H1 (cell line): ENCODE measurements at regions not wholly inside any gene's neighbourhood (a gene's known extent, or its start where the extent isn't known, plus 50 kb on each side); places are given as distances from the start of the nearest gene placed in this dataset.

Experiments used
- CTCF ChIA-PET: fragments of 300-600 bp; sonication (Branson Sonifier 250); formaldehyde crosslinking; loops from one replicate; lab custom pipeline; 2021; ENCODE audit not compliant: partially characterized antibody; lab: Charles Lee
- POLR2A ChIA-PET: fragments of 300-600 bp; sonication (Branson Sonifier 250); formaldehyde crosslinking; loops from one replicate; lab custom pipeline; 2021; ENCODE audit warnings: inconsistent platforms; ENCODE audit not compliant: partially characterized antibody; lab: Charles Lee
- DNase-seq, 2 experiments: peaks; one replicate each; pipeline versions ENCODE4 v3.0.0 to v3.0.0-alpha.2; 2010 to 2022; ENCODE audit warnings: low spot score in 2 of 2, low read depth in 1 of 2, mixed read lengths in 1 of 2
- FAIRE-seq: peaks from 2 replicates; lab custom pipeline; 2011; peaks lifted over from hg19 to GRCh38; lab: Jason Lieb, UNC
- H2AFZ ChIP-seq: 2 replicates; pipeline ENCODE4 v1.8.1; 2012; ENCODE audit warnings: low read length, inconsistent platforms
- H2AK5ac ChIP-seq: 2 replicates; pipeline ENCODE4 v1.6.1; 2013; ENCODE audit warnings: low read depth, low read length
- H2BK120ac ChIP-seq: replicated peaks from 2 replicates; pipeline ENCODE3; 2013; ENCODE audit warnings: low read depth, low read length, inconsistent platforms
- H2BK12ac ChIP-seq: 2 replicates; pipeline ENCODE4 v1.6.1; 2013; ENCODE audit warnings: low read depth, low read length
- H2BK15ac ChIP-seq: 2 replicates; pipeline ENCODE4 v1.6.1; 2013; ENCODE audit warnings: low read length
- H2BK20ac ChIP-seq: 2 replicates; pipeline ENCODE4 v1.6.1; 2013; ENCODE audit warnings: low read length
- H2BK5ac ChIP-seq: 2 replicates; pipeline ENCODE4 v1.6.1; 2013; ENCODE audit warnings: low read depth, low read length
- H3K14ac ChIP-seq: 2 replicates; pipeline ENCODE4 v1.6.1; 2013; ENCODE audit warnings: inconsistent platforms; ENCODE audit not compliant: insufficient read length
- H3K18ac ChIP-seq: 2 replicates; pipeline ENCODE4 v1.6.1; 2013; ENCODE audit warnings: low read length; ENCODE audit errors: extremely low read depth
- H3K23ac ChIP-seq: 2 replicates; pipeline ENCODE4 v1.6.1; 2013; ENCODE audit warnings: inconsistent platforms; ENCODE audit not compliant: insufficient read length
- H3K23me2 ChIP-seq: 2 replicates; pipeline ENCODE4 v1.6.1; 2013; ENCODE audit warnings: low read depth, low read length
- H3K27ac ChIP-seq: 2 replicates; pipeline ENCODE4 v1.6.1; 2011; ENCODE audit warnings: low read depth, low read length, inconsistent platforms
- H3K27me3 ChIP-seq, 4 experiments: replicated peaks in 1 of 4; 1 replicate in 1 of 4; 2 replicates in 3 of 4; pipeline versions ENCODE4 v1.6.1 to v1.8.1; 2011 to 2013; ENCODE audit warnings: low read length in 3 of 4, mild to moderate bottlenecking in 3 of 4, inconsistent platforms in 2 of 4, mixed read lengths in 2 of 4, moderate library complexity in 1 of 4; ENCODE audit not compliant: control insufficient read depth in 3 of 4, insufficient read depth in 3 of 4; ENCODE audit errors: extremely low read depth in 1 of 4
- H3K36me3 ChIP-seq, 4 experiments: 2 replicates each; pipeline versions ENCODE4 v1.6.1 to v1.8.1; 2011 to 2013; ENCODE audit warnings: mild to moderate bottlenecking in 4 of 4, low read length in 3 of 4, moderate library complexity in 2 of 4, control low read depth in 1 of 4, inconsistent platforms in 1 of 4; ENCODE audit not compliant: insufficient read depth in 4 of 4, control insufficient read depth in 2 of 4
- H3K4ac ChIP-seq: replicated peaks from 2 replicates; pipeline ENCODE3; 2013; ENCODE audit warnings: low read length, low read depth, mixed read lengths, inconsistent platforms; ENCODE audit not compliant: insufficient read length
- H3K4me1 ChIP-seq, 4 experiments: replicated peaks in 1 of 4; 1 replicate in 1 of 4; 2 replicates in 3 of 4; pipeline versions ENCODE4 v1.6.1 to v1.8.1; 2011 to 2013; ENCODE audit warnings: low read length in 3 of 4, inconsistent platforms in 2 of 4, mixed read lengths in 1 of 4; ENCODE audit not compliant: insufficient read depth in 4 of 4, control insufficient read depth in 3 of 4
- H3K4me2 ChIP-seq, 2 experiments: 2 replicates each; pipeline versions ENCODE4 v1.6.1 to v1.8.1; 2011 to 2013; ENCODE audit warnings: low read depth in 2 of 2, low read length in 2 of 2, control low read depth in 1 of 2, inconsistent platforms in 1 of 2, mild to moderate bottlenecking in 1 of 2; ENCODE audit not compliant: insufficient read depth in 1 of 2
- H3K4me3 ChIP-seq, 4 experiments: fragments of 200-600, 300-600 bp in 1 of 4; sonication (generic), shearing (Covaris generic), sonication (Bioruptor Twin) in 1 of 4; 2 replicates each; pipeline versions ENCODE4 v1.5.1 to v1.8.1; 2011 to 2016; ENCODE audit warnings: low read length in 4 of 4, low read depth in 3 of 4, control low read depth in 2 of 4, inconsistent platforms in 2 of 4, mild to moderate bottlenecking in 2 of 4, mixed read lengths in 1 of 4, moderate library complexity in 1 of 4; ENCODE audit not compliant: insufficient read depth in 2 of 4; ENCODE audit errors: extremely low read depth in 1 of 4
- H3K56ac ChIP-seq: replicated peaks from 2 replicates; pipeline ENCODE3; 2013; ENCODE audit warnings: low read depth, mild to moderate bottlenecking, mixed read lengths, low read length, inconsistent platforms; ENCODE audit not compliant: insufficient read length
- H3K79me1 ChIP-seq: 2 replicates; pipeline ENCODE4 v1.6.1; 2013; ENCODE audit warnings: low read depth, low read length, control low read depth
- H3K79me2 ChIP-seq, 2 experiments: 2 replicates each; pipeline versions ENCODE4 v1.6.1 to v1.8.1; 2012 to 2013; ENCODE audit warnings: low read length in 2 of 2, mild to moderate bottlenecking in 2 of 2, inconsistent platforms in 1 of 2; ENCODE audit not compliant: insufficient read depth in 2 of 2, control insufficient read depth in 1 of 2
- H3K9ac ChIP-seq, 4 experiments: replicated peaks in 1 of 4; 1 replicate in 1 of 4; 2 replicates in 3 of 4; pipeline versions ENCODE4 v1.6.1 to v1.8.1; 2011 to 2013; ENCODE audit warnings: low read depth in 3 of 4, low read length in 3 of 4, control low read depth in 2 of 4, mild to moderate bottlenecking in 2 of 4, moderate library complexity in 2 of 4, inconsistent platforms in 1 of 4; ENCODE audit errors: extremely low read depth in 1 of 4
- H3K9me3 ChIP-seq, 2 experiments: 2 replicates each; pipeline versions ENCODE4 v1.6.1 to v1.8.1; 2012 to 2013; ENCODE audit warnings: mild to moderate bottlenecking in 2 of 2, moderate library complexity in 2 of 2, control low read depth in 1 of 2, inconsistent platforms in 1 of 2, low read depth in 1 of 2, low read length in 1 of 2, mixed read lengths in 1 of 2; ENCODE audit not compliant: insufficient read depth in 2 of 2
- H4K20me1 ChIP-seq, 2 experiments: replicated peaks in 1 of 2; 2 replicates each; pipeline versions ENCODE3 to v1.8.1; 2011 to 2013; ENCODE audit warnings: inconsistent platforms in 2 of 2, low read length in 2 of 2, mild to moderate bottlenecking in 1 of 2; ENCODE audit not compliant: insufficient read depth in 2 of 2, control insufficient read depth in 1 of 2
- H4K5ac ChIP-seq: 2 replicates; pipeline ENCODE4 v1.6.1; 2013; ENCODE audit warnings: low read length, low read depth, mixed read lengths, inconsistent platforms; ENCODE audit not compliant: insufficient read length
- H4K8ac ChIP-seq: 2 replicates; pipeline ENCODE4 v1.8.0; 2013; ENCODE audit warnings: mild to moderate bottlenecking, moderate library complexity, low read length, inconsistent platforms; ENCODE audit not compliant: insufficient read depth; ENCODE audit errors: extremely low read depth
- H4K91ac ChIP-seq: replicated peaks from 2 replicates; pipeline ENCODE3; 2013; ENCODE audit warnings: low read length, mixed read lengths, inconsistent platforms; ENCODE audit not compliant: insufficient read length
- BACH1 ChIP-seq: IDR thresholded peaks from 2 replicates; pipeline ENCODE4 v1.6.1; 2012; ENCODE audit warnings: low read length, improper control_type of control experiment
- BCL11A ChIP-seq, 2 experiments: IDR thresholded peaks; one replicate each; pipeline ENCODE4 v1.6.1; 2011; ENCODE audit warnings: low read depth in 2 of 2, low read length in 2 of 2, mild to moderate bottlenecking in 2 of 2
- GABPA ChIP-seq: IDR thresholded peaks from 2 replicates; pipeline ENCODE4 v1.6.1; 2011; ENCODE audit warnings: mild to moderate bottlenecking, low read length, moderate library complexity, borderline replicate concordance; ENCODE audit not compliant: insufficient read depth
- RFX5 ChIP-seq: IDR thresholded peaks from 2 replicates; pipeline ENCODE4 v1.6.1; 2011; ENCODE audit warnings: low read depth, low read length, improper control_type of control experiment, borderline replicate concordance
- SIN3A ChIP-seq, 2 experiments: IDR thresholded peaks in 1 of 2; conservative IDR thresholded peaks in 1 of 2; 2 replicates each; pipeline ENCODE4 v1.6.1; 2011 to 2012; ENCODE audit warnings: low read length in 2 of 2, improper control_type of control experiment in 1 of 2, low read depth in 1 of 2, mild to moderate bottlenecking in 1 of 2
- SP4 ChIP-seq: IDR thresholded peaks from 2 replicates; pipeline ENCODE4 v1.6.1; 2012; ENCODE audit warnings: low read length, inconsistent platforms
- YY1 ChIP-seq: IDR thresholded peaks from 2 replicates; pipeline ENCODE4 v1.6.1; 2011; ENCODE audit warnings: low read depth, mild to moderate bottlenecking, low read length
- ZNF274 ChIP-seq: IDR thresholded peaks from 2 replicates; pipeline ENCODE4 v1.7.0; 2012; ENCODE audit warnings: low read length, borderline replicate concordance; ENCODE audit errors: extremely low read depth
- WGBS, 2 experiments: shearing (Covaris generic) in 1 of 2; methylation state at CpG; one replicate each; pipeline versions ENCODE4 v1.1.6 to v1.1.7; 2013 to 2015; ENCODE audit warnings: low lambda C conversion rate in 2 of 2, mixed read lengths in 2 of 2, inconsistent platforms in 1 of 2, low coverage in 1 of 2, missing lambda C conversion rate in 1 of 2; ENCODE audit not compliant: insufficient replicate concordance in 2 of 2, insufficient coverage in 1 of 2, insufficient read length in 1 of 2; ENCODE audit errors: extremely low coverage in 1 of 2, missing lambda C conversion rate in 1 of 2; 5-methylcytosine and 5-hydroxymethylcytosine counted together
- TF ChIP-seq, protein P1 (sequence below): IDR thresholded peaks from 2 replicates; pipeline ENCODE4 v1.6.1; 2011; ENCODE audit warnings: low read depth, mild to moderate bottlenecking, low read length; ENCODE audit not compliant: insufficient read depth
- TF ChIP-seq, protein P2 (sequence below), 3 experiments: IDR thresholded peaks; 1 replicate in 2 of 3; 2 replicates in 1 of 3; pipeline versions ENCODE4 v1.5.1 to v1.6.1; 2011; ENCODE audit warnings: low read length in 3 of 3, mild to moderate bottlenecking in 3 of 3, inconsistent platforms in 2 of 3, low read depth in 1 of 3, moderate library complexity in 1 of 3; ENCODE audit not compliant: insufficient read depth in 1 of 3; ENCODE audit errors: control extremely low read depth in 1 of 3

DNA sequence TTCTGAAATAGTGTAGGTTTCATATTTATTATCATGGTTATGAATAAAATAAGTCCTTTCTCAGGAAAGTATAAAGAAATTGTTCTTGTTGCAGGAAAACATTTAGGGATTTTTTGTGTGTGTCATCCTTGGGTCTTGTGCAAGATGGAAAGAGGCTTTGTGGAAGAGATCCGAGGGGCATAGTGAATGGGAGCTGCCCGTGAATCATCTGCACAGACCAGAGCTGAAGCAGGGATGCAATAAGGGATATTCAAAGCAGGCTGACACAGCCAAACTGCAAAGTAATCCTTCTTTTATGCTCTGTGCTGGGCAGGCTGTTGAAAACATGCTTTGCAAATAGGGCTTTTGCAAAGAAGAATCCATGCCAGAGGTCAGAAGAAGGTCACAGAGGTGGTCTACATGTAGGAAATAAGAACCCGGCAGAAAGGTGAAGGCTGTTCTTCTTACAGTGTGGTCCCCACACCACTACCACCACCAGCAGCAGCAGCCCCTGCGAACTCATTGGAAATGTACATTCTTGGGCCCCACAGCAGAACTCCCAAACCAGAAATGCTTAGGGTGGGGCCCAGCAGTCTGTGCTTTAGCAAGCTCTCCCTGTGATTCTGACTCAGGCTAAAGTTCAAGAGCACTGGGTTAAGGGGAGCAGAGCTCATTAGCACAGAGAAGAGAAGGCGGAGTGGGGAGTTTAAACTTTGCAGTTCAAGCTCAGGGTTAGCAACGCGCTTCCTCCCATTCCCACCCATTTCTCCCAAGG is 237.6 kb downstream of the QKI start:
- Histone ChIP-seq H4K8ac (no peak overlapping the region; the same call in 1 of the 2 replicates), H3K56ac (no peak overlapping the region), H3K9ac (no peak overlapping the region), H3K23ac (no peak overlapping the region), H2BK12ac (no peak overlapping the region), H3K36me3 (no peaks in the 10 kb centered on the region), H3K79me2 (no peaks in the 10 kb centered on the region), H2AK5ac (no peak overlapping the region), H3K4me1 (no peaks in the 10 kb centered on the region), H2AFZ (no peak overlapping the region), H2BK20ac (no peak overlapping the region), H3K4me2 (no peak overlapping the region), H3K14ac (no peak overlapping the region), H3K4me3 (no peak overlapping the region), H3K18ac (no peak overlapping the region), H2BK5ac (no peak overlapping the region), H2BK120ac (no peak overlapping the region), H4K91ac (no peak overlapping the region), H3K9me3 (no peaks in the 10 kb centered on the region), H3K23me2 (no peaks in the 10 kb centered on the region), H3K4ac (no peak overlapping the region), H3K27me3 (no peaks in the 10 kb centered on the region; a peak in 1 of 7 replicates), H4K5ac (no peak overlapping the region), H3K79me1 (no peaks in the 10 kb centered on the region), H3K27ac (no peak overlapping the region), H4K20me1 (no peaks in the 10 kb centered on the region), H2BK15ac (no peak overlapping the region)
- WGBS, 2 experiments = 92% methylated on average over 7 of the region's 7 CpGs; no CpG with 5 or more reads in 1 of the 2 experiments
- DNase-seq = no peak
- ChIA-PET CTCF (interaction anchor here (0.7 to 1.3 kb wide), 4 partner anchors 14 to 447 kb away, joined by 3 to 5 read pairs (median 4); no protein-coding TSS in a partner anchor), POLR2A (no interaction called here)
- no peak for FAIRE-seq
- TF ChIP-seq, protein P1, sequence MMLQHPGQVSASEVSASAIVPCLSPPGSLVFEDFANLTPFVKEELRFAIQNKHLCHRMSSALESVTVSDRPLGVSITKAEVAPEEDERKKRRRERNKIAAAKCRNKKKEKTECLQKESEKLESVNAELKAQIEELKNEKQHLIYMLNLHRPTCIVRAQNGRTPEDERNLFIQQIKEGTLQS = no peak
- TF ChIP-seq SP4 = no peak
- no peak for TF ChIP-seq RFX5
- no peak for TF ChIP-seq BCL11A (IDR thresholded peaks at IDR 0.05; ENCODE audit: low read depth in 2 of 2, low read length in 2 of 2)
- TF ChIP-seq BACH1 = no peak
- TF ChIP-seq YY1 = no peak
- no peak for TF ChIP-seq ZNF274
- TF ChIP-seq, protein P2, sequence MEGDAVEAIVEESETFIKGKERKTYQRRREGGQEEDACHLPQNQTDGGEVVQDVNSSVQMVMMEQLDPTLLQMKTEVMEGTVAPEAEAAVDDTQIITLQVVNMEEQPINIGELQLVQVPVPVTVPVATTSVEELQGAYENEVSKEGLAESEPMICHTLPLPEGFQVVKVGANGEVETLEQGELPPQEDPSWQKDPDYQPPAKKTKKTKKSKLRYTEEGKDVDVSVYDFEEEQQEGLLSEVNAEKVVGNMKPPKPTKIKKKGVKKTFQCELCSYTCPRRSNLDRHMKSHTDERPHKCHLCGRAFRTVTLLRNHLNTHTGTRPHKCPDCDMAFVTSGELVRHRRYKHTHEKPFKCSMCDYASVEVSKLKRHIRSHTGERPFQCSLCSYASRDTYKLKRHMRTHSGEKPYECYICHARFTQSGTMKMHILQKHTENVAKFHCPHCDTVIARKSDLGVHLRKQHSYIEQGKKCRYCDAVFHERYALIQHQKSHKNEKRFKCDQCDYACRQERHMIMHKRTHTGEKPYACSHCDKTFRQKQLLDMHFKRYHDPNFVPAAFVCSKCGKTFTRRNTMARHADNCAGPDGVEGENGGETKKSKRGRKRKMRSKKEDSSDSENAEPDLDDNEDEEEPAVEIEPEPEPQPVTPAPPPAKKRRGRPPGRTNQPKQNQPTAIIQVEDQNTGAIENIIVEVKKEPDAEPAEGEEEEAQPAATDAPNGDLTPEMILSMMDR (IDR thresholded peaks at IDR 0.05; ENCODE audit: control extremely low read depth in 1 of 3, insufficient read depth in 1 of 3, low read depth in 1 of 3, low read length in 3 of 3) = no peak
- TF ChIP-seq SIN3A (conservative IDR thresholded peaks at IDR 0.05 in 1 of 2, IDR thresholded peaks at IDR 0.05 in 1 of 2; ENCODE audit: low read depth in 1 of 2, low read length in 2 of 2) = no peak
- TF ChIP-seq GABPA = no peak
